PC-9 (cell line): ENCODE measurements at regions not wholly inside any gene's neighbourhood (a gene's known extent, or its start where the extent isn't known, plus 50 kb on each side); places are given as distances from the start of the nearest gene placed in this dataset.
"Not testable (repeated sequence)": the region's sequence is repeated elsewhere in the genome, so short reads cannot be mapped to it uniquely, and the experiment has no call there.

Source experiments
- CTCF ChIP-seq: fragments of 200-600 bp; sonication (generic); conservative IDR thresholded peaks from 2 replicates; pipeline ENCODE4 v1.6.1; 2017; ENCODE audit warnings: mixed run types, antibody characterized with exemption, mild to moderate bottlenecking, moderate library complexity
- EZH2 ChIP-seq: fragments of 200-600 bp; sonication (generic); IDR thresholded peaks from 2 replicates; pipeline ENCODE4 v1.8.0; 2017; ENCODE audit warnings: antibody characterized with exemption, low read depth

- TF ChIP-seq EZH2, CTCF: not testable (repeated sequence)
Observed at GRCh38 chr10:65186668-65187067, 1665.5 kb downstream of the REEP3 start.
